NCI-H1048 (cell line): ENCODE measurements at regions not wholly inside any gene's neighbourhood (a gene's known extent, or its start where the extent isn't known, plus 50 kb on each side); places are given as distances from the start of the nearest gene placed in this dataset.
"Not testable (repeated sequence)": the region's sequence is repeated elsewhere in the genome, so short reads cannot be mapped to it uniquely, and the experiment has no call there.

Experiments used
- DNase-seq: peaks from one replicate; lab custom pipeline; 2025; lab: John Stamatoyannopoulos, UW

DNA sequence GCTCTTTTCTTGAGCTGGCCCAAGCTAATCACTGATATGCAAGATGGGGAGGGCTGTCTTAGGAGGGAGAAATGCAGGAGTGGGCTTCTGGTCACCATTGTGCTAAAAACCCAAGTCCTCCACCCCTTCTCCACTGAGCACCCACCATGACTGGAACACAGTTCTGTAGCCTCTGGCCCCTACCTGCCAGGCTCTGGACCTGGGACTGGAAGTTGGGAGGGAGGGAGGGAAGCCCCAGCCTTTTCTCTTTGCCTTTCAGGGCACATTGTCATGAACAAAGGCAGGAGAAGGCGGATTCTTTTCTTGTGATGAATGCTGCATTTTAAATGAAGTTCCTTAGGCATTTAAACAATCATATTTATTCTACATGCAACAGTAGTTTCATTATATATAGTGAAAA lies 559.1 kb upstream of the TRPC7 start:
- DNase-seq = no peak

DNA sequence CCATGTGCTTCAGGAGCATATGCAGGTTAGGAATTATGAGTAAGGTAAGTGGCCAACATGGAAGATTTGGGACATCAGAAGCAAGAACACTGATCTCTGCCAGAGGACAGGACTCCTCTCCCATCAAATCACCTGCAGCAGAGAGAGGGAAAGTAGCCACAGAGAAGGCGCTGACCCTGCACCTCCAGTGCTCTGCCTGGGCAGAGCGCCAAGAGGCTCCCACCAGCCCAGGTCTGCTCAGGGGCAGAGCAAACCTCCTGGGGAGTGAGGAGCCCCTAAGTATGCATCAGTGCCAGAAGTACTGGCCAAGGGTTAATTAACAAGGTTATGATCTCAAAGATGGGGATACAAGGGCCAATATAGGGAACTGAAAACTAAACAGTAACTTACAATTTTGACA lies 545.3 kb upstream of the TRPC7 start:
- DNase-seq = no peak

DNA sequence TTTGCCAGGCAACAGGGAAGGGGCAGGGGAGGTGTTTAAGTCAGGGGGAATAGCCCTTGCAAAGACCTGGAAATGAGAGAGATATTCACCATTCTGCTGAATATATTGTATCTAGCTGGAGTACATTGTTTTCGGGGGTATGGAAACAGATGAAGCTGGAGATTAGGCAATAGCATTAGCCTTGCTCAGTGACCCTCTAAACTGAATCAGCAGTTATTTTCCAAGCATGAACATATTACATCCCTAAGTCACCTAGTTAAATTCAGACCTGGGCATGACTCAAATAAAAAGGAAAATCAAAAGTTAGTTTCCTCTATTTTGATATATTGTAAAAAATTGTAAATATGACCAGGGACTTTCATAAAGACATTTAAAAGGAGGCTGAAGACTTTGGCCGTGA lies 544.6 kb upstream of the TRPC7 start:
- no peak for DNase-seq

DNA sequence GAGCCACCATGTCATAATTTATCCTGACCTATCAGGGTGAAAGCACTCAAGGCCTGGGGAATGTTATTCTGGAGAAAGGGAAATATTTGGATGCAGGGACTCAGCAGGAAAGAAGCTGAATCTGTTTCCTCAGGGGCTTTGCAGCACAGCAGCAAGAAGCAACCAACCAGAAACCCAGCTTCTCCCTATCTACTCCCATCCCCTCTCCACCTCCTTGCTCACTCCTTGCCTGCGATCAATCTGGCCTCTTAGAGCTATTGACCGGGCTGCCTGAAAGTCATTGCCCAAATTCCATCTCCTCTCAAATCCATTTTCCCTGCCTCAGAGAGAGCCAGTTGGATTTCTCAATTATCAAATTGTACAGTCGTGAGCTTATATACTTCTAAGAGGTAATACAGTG lies 542.0 kb upstream of the TRPC7 start:
- no peak for DNase-seq

DNA sequence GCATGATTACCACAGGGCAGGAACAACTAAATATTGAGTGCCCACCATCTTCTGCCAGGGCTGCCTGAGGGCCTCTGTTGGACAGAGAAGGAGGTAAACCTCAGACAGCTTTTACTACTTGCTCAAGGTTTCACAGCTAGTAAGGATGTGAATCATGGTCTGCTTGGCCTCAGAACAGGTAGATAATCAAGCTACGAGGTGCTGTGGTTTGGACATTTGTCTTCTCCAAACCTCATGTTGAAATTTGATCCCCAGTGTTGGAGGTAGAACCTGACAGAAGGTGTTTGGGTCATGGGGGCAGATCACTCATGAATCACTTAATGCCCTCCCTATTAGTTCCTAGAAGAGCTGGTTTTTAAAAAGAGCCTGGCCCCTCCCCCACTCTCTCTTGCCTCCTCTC lies 541.2 kb upstream of the TRPC7 start:
- DNase-seq = no peak

DNA sequence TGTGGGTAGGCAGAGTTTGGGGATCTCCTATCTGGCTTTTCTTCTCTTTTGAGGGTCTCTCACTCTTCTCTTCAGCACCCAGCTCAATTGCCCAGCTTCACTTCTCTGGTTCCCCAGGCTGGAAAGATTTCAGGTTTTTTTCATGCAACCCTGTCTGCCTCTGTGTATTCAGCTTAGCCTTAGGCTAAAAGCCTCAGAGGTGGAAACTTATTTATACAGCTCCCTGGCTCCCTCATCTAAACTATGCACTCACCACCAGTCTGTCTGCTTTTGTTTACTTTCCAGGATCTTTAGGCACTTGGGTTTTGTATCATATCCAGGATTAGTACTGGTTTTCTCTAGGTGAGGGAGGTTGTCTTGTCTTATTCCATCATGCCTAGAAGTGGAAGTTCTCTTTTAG lies 540.2 kb upstream of the TRPC7 start:
- no peak for DNase-seq

DNA sequence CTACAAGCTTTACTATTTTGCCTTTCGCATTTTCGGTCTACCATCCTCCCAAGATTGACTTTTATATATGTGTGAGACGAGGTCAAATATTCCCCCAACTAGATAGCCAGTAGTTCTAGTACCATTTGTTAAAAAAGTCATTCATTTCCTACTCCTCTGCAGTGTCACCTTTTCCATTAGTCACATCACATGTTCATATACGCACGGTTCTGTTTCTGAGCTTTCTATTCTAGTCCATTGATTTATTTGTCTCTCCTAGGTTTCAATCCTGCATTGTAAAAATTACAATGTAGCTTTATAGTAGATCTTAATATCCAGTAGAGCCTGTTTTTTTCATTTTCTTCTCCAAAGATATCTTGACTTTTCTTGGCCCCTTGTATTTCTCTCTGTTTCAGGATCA lies 528.7 kb upstream of the TRPC7 start:
- DNase-seq = no peak

DNA sequence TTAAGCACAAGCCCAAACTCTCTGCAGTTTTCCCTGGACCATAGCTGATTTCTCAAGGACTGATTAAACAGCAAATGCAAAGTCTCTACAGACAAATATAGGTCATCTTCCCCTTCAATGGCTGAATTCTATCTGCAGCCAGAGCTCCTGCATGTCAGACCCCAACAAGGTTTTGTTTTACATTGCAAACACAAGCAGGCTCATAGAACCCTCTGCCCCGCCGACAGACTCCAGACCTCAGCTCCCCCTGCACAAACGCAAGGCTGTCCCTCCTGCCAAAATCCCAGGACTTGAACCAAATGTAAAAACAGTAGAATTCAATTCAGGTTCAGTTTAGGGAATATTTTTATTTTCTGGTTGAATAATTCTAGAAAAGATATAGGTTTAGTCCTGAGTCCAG lies 526.7 kb upstream of the TRPC7 start:
- DNase-seq = no peak

DNA sequence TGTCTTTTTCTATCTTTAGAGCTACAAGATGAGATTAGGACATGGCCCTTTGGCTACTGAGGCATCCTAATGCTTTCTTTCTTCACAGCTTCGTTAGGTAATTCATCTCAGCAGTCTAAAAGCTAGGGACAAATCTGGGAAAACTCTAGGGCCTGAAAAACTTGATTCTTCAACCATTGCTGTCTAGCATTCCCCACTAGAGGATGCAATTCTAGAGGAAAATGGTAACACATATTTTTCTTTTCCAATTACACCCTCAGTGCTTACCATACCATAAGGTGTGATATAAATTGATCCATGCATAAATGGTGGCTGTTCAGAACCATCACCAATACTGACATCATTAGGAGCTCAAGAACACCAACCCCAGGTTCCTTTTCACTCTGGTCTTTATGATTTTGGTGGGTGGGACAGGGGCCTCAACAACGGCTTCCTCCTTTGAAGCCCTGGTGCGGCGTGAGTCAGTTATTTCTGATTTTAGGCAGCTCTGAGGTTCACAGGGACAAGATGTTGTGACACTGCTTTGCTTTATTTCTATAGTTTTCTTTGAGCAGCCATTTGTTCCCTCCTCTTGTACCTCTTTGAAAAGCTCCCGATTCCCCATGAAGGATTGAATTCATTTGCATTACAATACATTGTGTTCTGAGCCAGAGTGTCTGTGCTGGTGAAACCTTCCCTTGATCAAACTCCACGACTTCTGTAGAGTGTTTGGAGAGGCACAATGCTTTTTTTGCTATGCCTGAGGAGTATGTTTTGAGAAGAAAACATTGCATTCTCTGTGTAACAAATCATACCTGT lies 526.0 kb upstream of the TRPC7 start:
- DNase-seq = no peak

DNA sequence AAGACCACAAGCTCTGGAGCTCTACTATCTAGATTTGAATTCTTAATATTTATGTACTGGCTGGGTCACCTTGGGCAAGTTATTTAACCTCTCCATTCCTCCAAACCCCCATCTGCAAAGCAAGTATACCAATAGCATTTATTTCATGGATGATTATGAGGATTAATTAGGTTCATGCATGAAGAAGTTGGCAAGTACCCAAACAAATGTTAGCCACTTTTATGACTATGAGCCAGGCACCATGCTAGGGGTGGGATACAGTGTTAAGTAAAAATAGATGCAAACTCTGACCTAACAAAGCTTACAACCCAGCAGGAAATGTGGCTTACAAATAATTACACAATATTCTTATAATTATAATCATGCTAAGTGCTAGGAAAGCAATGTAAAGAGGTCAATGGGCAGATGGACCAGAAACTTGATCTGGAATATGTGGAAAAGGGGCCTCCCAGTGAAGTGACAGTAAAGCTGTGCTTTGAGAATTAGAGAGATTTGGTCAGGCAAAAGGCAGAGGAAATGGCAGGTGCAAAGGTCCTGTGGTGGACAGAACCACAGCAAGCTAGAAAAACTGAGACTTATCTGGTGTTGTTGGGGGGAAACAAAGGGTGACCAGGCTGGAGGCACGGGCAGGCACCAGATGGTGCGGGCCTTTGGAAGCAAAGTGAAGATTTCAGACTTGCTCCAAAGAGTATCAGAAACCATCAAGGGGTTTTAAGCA lies 525.2 kb upstream of the TRPC7 start:
- no peak for DNase-seq

DNA sequence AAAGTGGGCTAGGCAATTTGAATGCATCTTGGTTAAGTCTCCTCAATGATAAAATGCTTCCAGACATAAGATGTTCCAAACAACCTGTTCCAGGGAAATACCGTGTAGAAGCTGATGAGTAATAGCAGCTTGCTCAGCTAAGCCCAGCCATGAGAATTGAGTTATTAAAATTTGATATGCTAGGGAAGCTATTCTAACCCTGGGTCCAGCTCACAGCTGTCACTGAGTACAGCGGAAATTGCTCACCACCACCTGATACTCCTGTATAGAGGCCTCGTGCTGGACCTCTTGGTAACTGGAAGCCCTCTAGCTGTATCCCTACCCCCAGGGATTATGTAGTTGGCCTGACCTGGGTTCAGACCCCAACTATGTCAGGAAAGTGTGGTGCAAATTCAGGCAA lies 521.3 kb upstream of the TRPC7 start:
- no peak for DNase-seq

DNA sequence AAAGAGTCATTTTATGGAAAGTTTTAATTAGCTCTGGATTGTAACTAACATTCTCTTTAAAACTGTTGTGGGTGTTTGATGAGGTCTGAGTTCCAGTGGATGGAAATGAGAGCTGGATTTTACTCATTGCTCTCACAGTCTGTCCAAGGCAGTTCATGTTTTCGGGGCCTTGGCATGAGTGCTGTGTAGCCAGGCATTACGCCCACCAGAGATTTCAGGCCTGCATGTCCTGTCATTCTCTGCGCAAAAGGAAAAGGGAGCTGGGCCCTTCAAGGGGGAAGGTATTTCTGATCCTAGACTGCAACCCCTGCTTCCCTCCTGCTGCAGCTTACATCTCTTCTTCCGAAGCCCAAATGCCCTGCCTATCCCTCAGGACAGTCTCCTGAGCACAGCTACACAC lies 499.6 kb upstream of the TRPC7 start:
- no peak for DNase-seq

DNA sequence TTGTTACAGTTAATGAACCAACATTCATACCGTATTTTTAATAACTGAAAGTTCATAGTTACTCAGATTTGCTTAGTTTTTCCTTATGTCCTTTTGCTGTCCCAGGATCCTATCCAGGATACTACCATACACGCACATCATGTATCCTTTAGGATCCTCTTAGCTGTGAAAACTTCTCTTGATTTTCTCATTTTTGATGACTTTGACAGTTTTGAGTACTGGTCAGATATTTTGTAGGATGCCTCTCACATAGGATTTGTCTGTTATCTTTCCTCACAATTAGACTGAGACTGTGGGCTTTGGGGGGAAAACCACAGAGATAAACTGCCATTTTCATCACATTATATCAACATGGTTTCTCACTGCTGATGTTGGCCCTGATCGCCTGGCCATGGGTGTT lies 491.3 kb upstream of the TRPC7 start:
- DNase-seq = no peak

DNA sequence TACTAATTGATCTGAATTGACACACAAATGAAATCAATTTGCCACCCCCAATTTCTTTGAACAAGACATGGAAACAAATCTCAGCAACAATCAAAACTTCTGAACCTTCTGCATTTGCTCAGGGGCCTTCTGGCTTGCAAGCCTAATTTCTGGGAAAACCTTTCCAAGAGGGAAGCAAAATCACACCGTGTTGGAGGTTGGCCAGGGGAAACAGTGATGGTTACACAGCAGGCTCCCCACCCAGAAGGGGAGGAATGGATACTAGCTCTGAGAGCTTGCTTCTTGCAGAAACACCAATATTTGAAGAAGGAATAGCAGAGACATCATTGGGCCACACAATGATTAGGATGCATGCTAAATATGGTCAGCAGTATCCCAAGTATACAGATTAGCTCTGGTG lies 488.6 kb upstream of the TRPC7 start:
- no peak for DNase-seq

DNA sequence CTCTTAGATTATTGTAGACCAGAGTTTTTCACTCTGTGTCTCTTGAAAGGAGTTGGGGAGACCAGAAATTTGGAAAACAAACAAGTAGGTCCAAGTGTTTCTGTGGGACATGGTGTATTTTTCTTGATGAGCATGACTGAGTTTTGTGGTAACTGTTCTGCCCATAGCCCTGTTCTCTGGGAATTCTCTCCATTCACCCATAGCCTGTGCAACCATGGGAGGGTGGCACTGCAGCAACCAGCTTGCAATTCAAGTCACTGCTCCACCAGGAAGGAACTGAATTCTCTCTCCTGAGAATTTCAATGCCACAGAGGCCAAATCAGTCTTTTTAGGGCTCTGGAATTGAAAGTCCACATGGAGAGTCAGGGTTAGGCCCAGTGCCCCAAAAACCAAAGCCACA lies 475.3 kb upstream of the TRPC7 start:
- no peak for DNase-seq

DNA sequence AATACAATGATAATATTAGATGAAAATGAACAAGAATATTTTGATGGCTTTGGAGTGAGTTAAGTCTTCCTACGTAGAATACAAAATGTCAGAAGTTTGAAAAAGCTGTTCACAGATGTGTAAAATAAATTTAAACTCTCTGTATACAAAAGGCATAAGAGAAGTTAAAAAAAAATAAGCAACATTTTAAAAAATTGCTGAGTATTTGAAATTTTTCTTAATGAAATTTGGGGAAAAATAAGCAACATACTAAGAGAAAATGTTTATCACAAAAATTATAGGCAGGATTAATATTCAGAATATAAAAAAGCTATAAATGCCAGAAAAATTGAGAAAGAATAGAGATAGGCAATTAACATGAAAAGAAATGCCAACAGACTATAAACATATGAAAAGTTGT lies 470.7 kb upstream of the TRPC7 start:
- DNase-seq = no peak

DNA sequence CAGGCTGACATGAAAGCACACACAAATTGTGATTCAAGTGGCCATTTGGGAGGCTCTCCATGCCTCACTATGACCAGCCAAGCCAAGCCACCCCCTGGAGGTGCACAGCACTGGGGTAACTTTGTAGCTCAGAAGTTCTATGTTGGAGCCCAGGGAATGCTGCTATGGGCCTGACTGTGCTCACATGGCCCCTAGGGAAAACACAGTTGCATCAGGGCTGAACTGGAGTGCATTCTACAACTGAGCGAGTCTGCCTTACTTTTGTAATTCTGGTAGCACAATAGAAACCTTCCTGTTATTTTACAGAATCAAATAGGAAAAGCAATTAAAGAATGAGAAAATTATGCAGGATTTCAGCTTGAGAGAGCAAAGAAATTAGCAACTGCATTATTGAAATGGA lies 455.5 kb upstream of the TRPC7 start:
- DNase-seq = no peak

DNA sequence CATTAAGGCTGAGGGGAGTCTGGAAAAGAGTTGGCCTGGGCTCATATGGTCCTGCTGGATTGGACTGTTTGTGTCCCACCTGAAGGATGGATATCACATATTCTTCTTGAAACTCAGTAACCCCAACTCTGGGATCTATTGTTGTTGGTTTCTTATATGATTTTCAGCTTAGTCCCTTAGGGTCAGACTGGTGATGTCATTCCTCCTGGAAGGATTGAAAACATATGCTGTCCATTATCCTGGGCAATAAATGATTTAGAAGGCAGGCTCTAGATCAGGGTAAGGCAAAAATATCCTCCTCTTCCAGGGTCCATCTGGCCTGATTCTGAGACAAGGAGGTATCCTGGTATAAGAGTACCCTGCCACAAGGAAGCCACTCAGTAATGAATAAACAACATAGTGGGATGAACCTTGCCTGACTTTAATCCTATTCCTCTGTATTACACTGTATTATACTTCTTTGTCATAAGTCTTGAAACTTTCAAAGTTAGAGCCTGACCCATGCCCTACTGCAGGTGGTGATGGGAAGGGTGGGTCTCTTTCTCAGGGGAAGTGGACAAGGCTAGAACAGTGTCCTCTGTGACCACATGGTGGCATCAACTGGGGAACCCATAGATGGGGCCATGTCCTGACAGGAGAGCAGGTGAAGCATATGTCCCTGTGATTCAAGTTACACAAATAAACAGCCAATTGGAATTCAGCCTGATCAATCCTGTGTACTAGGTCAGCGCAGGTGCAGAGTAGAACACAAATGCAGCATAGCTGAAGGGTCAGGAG lies 454.4 kb upstream of the TRPC7 start:
- DNase-seq = no peak

DNA sequence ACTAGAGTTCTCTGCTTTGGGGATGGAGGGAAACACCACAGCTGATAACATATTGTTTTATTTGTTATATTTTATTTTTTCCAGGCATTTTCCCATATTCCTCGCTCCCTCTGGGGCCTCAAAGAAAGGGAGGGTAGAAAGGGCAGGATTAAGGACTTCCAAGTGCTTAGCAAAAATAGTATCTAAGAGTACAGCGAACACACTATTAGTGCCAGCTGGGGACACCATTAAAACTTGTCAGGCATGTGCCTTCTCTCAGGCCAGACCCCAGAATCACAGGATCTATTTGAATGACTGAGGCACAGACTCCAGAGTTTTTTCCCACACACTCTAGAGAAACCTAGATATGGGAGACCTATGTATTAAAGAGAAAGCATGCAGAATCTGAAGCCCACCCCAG lies 451.0 kb upstream of the TRPC7 start:
- no peak for DNase-seq

DNA sequence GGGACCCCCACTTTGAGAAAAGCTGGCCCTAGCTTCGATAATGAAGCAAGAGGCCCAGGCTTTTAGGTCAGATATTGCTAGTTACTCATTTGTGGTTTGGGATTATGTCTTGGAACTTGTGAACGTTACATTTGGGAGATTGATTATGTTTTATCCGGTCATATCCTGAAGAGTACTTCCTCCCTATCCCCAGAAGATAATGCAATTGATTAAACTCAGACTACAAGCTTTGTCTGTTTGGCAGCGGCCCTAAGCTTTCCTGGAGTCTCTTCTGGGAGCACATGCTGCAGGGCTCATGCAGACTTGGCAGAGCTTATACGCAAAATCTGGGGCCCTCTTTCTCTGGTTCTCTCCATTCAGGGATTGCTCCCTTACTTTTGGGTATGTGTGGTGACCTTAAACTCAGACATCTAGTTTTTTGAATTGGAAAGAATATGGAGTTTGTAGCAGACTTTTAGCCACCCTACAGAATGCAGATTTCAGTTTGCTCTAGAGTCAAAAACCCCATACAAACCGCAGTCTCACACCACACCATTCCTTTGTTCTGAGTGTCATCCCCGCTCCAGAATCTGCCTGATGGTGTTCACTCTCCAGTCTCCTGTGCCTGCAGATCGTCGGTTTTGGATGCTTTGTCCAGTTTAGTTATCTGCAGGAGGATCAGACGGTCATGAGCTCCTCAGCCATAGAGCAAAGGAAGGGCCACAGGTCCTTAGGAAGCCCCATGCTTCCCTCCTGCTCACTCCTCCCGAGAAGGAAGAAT lies 449.5 kb upstream of the TRPC7 start:
- DNase-seq = no peak

DNA sequence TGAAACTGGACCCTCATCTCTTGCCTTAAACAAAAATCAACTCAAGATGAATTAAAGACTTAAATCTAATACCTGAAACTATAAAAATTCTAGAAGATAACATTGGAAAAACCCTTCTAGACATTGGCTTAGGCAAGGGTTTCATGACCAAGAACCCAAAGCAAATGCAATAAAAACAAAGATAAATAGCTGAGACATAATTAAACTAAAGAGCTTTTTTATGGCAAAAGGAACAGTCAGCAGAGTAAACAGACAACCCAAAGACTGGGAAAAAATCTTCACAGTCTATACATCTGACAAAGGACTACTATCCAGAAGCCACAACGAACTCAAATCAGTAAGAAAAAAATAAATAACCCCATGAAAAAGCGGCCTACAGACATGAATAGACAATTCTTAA lies 446.9 kb upstream of the TRPC7 start:
- DNase-seq = not testable (repeated sequence)

DNA sequence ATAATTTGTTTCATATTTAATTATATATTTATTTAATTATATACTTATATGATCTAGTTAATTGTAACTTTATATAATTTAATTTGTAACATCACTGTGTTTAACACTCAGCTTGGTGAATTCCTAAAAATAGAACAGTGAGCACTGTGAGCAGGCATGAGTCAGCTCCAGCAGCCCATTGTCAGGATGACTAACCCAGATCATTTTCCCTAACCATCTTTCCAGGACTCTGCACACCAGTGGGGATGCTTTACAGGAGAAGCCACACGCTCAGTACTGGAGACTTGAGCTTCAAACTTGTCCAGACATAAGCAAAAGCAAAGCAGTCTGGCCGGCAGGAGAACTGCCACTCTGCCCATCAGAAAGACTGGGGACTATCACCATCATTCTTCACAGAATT lies 446.2 kb upstream of the TRPC7 start:
- DNase-seq = no peak
